ENCODE measurements at regions not wholly inside any gene's neighbourhood (a gene's known extent, or its start where the extent isn't known, plus 50 kb on each side); places are given as distances from the start of the nearest gene placed in this dataset.
"Not testable (repeated sequence)": the region's sequence is repeated elsewhere in the genome, so short reads cannot be mapped to it uniquely, and the experiment has no call there.

DNA sequence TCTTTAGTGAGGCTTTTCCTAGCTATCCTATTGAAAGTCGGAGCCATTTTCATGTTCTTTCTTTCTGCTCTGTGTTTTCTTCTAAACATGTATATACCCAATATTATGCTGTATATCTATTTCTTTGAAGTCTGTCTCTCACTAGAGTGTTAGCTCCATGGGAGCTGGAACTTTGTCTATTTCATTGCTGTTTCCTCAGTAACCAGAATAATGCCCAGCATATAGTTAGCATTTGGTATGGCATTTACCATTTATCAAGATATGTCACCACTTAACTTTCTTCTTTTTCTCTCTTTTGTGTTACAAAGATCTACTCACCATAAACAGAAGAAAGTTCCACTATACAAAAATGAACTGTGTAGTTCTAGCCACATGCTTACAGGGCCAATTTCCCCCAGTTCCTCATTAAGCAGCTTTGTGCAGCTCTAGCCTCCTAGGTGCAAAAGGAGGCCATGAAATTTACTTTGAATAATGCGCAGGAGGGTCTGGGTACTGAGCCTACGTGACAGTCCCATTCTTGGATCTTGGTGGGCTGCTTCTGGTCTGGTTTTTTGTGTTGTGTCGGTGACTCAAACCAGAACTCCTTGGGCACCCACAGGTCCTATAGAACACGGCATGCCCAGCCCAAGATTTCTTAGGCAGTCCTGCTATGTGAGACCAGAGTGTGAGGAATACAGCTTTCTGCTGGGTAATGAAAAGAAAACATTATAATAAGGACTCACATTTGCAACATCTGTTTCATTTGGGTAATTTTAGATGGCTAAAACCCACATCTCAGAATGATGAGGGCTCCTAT is 302.3 kb upstream of the IGFBP7 start:
- DNase-seq (ENCODE audit: low spot score), result no peak

DNA sequence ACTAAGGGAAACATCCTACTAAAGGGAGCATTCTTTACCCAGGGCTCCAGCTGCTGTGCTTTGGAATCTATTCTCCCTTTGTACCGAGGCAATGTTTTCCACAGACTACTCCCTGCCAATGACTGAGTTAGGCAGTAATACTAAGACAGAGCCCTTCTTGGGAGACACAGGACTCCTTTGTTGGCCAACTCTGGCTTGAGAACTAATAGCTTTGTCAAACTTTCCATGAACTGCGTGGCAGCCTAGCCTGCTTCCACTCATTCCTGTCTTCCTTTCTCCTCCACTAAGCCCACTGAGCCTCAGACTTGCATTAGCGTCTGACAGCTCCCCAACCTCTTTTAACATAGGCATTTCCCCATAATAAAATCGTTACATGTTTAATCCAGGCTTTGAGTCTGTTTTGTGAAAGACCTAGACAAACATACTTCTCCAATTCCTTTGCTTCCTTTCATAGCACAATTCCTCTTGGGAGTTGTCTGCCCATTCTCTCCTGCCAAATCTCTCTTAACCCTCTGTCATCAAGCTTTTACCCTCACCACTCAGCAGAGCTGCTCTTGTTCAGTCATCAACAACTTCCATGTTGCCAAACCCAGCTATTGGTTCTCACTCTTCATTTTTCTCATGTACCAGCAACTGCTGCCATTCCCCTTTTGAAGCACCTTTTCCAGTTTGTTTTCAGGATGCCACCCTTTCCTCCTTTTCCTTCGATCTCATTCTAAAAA is 300.3 kb upstream of the IGFBP7 start:
- DNase-seq (ENCODE audit: low spot score), result no peak

- DNase-seq (ENCODE audit: low spot score), result no peak
Measured at GRCh38 chr4:57405359-57405758, 295.2 kb upstream of the IGFBP7 start.

- no peak for DNase-seq (ENCODE audit: low spot score)
Measured at GRCh38 chr4:57404483-57404882, 294.3 kb upstream of the IGFBP7 start.

DNA sequence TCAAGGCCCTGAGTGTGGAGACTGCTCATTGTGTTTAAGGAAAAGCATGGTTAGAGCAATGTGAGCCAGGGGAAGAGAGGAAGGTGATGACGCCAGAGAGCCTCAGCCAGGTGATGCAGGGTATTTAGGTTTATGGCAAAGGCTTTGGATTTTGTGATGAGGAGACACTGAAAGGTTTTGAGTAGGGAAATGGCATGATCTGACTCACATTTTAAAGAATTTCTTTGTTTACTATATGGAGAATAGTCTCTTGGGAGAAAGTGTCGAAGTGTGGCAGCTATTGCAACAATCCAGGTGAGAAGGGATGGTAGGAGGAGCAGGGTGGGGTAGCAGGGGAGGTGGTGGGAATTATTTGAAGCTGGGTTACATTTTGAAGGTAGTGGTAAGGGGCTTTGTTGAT is 293.4 kb upstream of the IGFBP7 start:
- no peak for DNase-seq (ENCODE audit: low spot score)

DNA sequence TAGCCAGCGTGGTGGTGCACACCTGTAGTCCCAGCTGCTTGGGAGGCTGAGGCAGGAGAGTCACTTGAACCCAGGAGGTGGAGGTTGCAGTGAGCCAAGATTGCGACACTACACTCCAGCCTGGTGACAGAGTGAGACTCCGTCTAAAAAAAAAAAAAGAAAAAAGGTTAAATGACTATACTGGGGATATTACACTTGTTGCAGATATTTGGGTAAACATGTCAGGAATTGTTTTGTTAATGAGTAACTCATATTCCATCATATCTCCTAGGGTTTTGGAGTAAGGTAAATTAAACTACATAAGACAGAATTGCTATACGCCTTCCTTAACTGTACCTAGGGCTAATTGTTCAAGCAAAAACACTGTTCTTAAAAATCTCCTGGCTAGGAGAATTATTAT is 291.4 kb upstream of the IGFBP7 start:
- DNase-seq (ENCODE audit: low spot score), result no peak

- DNase-seq (ENCODE audit: low spot score), result no peak
Measured at GRCh38 chr4:57378766-57379165, 268.6 kb upstream of the IGFBP7 start.

GRCh38 chr4:57374866-57375595 is 264.8 kb upstream of the IGFBP7 start:
- no peak for DNase-seq (ENCODE audit: low spot score)

DNA sequence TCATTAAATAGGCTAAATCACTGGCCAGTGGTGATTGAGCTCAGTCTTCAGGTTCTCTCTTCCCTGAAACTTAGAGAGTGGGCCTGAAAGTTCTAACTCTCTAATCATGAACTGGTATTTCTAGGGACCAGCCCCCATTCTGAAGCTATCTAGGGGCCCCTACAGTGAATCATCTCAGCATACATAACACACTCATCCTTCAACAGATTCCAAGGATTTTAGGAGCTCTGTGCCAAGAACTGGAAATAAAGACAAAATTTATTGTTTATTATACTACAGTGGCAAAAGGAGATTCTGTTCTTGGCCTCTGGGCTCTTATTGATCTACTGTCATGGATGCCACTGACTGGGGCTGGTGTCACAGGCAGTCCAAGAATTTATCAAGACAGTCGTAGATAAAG is 263.8 kb upstream of the IGFBP7 start:
- DNase-seq (ENCODE audit: low spot score), result no peak

DNA sequence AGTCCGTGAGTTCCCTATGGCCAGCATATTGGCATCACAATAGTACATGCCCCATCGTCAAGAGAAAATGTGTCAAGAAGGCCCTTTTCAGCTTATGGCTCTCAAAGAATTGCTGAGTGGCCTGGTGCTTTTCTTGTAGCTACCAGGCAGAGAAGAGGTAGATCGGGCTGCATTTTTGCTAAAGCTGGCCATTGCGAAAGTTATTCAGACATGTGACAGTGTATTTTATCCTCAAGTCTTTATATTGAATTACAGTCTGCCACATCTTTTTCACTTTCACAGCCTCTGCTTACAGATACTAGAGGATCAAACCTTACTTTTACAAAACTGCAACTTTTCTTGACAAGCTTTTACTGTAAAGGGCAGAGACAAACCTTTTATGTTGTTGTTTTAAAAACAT is 261.5 kb upstream of the IGFBP7 start:
- DNase-seq (ENCODE audit: low spot score), result no peak

DNA sequence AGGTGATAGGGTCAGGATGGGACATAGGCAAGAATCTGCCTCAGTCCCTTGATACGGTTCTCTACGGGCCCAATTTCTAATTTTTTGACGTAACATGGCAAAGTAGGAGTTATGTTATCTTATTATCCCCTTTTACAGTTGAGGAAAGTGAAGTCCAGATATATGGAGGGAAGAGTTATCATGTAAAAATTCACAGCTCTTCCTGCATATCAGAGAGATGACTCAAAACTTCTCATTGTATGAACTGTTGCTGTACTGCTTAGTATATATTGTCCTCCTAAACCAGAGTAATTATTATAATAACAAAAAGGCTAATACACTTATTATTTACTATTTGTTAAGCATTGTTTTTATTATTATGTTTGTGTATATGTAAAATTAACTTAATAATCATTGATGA is 260.5 kb upstream of the IGFBP7 start:
- no peak for DNase-seq (ENCODE audit: low spot score)

DNA sequence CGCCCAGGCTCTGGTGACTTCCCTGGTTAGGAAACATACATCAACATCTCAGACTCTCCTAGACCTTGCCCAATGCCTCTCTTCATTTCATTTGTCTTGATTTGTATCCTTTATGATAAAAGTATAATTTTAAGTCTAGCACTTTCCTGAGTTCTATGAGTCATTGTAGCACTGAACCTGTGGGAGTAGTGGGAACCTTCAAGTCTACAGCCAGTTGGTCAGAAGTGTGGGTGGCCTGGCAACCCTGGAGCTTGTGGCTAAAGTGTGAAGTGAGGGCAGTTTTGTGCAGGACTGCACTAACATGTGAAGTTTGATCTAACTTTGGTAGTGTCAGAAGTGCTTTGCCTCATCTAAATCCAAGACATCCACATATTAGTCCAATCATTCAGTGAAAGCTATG is 259.3 kb upstream of the IGFBP7 start:
- DNase-seq (ENCODE audit: low spot score), result no peak

DNA sequence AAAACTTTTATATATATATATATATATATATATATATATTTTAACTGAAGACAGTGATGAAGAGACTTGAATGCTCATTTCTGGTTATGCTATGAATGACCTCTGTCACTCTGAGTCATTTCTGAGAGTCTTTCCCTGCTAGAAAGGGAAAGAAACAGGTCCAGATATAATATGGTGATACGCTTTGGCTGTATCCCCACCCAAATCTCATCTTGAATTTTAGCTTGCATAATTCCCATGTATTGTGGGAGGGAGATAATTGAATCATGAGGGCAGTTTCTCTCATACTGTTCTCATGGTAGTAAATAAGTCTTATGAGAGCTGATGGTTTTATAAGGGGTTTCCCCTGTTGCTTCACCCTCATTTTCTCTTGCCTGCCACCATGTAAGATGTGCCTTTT is 254.1 kb upstream of the IGFBP7 start:
- DNase-seq (ENCODE audit: low spot score), result no peak

- no peak for DNase-seq (ENCODE audit: low spot score)
Measured at GRCh38 chr4:57363346-57363745, 253.2 kb upstream of the IGFBP7 start.

DNA sequence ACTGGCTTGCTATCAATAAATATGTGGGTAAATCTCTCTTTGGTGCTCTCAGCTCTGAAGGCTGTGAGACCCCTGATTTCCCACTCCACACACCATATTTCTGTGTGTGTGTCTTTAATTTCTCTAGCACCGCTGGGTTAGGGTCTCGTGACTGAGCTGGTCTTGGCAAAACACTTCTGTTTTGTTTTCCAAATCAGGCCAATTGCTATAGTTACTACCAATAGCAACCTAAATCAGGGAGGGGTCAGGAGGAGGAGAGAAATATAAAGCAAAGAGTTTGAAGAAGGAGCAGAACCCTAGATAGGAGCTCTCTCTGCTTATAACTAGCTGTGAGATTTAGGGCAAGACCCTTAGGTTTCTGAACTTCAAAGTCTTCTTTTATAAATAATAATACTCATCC is 250.5 kb upstream of the IGFBP7 start:
- DNase-seq (ENCODE audit: low spot score), result no peak

- DNase-seq (ENCODE audit: low spot score), result no peak
Measured at GRCh38 chr4:57355101-57355665, 245.0 kb upstream of the IGFBP7 start.

DNA sequence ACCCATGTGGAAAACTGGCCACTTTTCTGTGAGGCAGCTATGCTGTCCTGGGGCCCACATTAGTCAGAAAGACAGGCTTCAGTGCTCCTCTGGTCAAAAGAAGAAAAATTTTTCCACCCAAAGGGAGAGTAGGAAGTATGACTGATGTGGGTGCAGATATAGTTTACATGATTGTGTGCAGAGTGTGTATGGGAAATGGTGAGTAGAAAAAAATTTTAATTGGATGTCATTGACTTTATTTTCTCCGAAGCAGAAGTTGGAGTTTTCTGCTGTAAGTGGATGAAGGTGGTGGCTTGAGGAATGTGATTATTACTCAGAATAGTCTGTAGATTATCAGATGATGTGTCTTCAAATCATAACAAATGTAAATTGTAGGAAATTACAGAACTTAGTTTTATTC is 241.5 kb upstream of the IGFBP7 start:
- DNase-seq (ENCODE audit: low spot score), result no peak

GRCh38 chr4:57344296-57344695 is 234.1 kb upstream of the IGFBP7 start:
- DNase-seq (ENCODE audit: low spot score), result no peak

GRCh38 chr4:57342411-57342810 is 232.2 kb upstream of the IGFBP7 start:
- DNase-seq (ENCODE audit: low spot score), result no peak

- DNase-seq (ENCODE audit: low spot score), result not testable (repeated sequence)
Measured at GRCh38 chr4:57338861-57339260, 228.7 kb upstream of the IGFBP7 start.

DNA sequence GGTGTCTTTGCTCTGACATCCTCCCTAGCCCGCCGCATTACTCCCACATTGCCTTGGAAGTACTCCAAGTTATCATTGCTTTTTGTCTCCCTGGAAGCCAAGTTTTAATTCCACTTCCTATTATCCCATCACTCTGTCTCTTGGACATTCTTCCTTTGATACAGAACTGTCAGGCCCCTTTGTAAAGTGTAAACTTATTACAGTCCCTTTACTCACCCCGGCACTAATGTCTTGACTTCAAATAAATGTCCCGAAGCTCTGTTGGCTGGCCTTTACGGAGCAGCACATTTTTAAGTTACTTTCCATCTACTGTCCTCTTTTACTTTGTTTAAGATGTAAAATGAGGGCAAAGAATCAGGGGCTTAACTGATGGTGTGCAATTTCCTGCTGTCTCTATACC is 223.5 kb upstream of the IGFBP7 start:
- no peak for DNase-seq (ENCODE audit: low spot score)

DNA sequence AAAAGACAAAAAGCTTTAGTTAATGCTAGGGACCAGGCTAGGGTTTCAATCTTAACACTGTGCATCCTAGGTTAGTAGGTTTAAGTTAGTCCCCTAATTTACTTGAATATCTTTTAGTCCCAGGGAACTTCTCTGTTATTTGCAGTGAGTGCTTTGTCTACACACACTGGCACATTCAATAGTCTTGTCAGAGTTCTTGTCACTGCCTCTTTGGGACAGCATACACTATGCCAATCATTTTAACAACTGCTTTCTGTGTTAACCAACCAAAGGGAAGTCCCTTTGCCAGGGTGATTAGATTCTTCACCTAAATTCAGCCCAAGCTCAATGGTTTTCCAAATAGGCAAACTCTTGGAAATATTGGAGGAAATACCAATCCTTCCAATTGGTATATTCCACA is 221.8 kb upstream of the IGFBP7 start:
- no peak for DNase-seq (ENCODE audit: low spot score)

- no peak for DNase-seq (ENCODE audit: low spot score)
Measured at GRCh38 chr4:57329279-57329678, 219.1 kb upstream of the IGFBP7 start.
